ENCODE measurements at regions not wholly inside any gene's neighbourhood (a gene's known extent, or its start where the extent isn't known, plus 50 kb on each side); places are given as distances from the start of the nearest gene placed in this dataset.

- Histone ChIP-seq H3K36me3 (no peaks in the 10 kb centered on the region), H3K27ac (no peak overlapping the region), H3K27me3 (no peaks in the 10 kb centered on the region), H3K9me3 (no peaks in the 10 kb centered on the region), H3K4me3 (no peak overlapping the region), H3K4me1 (peaks cover 0 to 6% (median 0%) of the 10 kb centered on the region in 4 donors)
- no peak for TF ChIP-seq POLR2A (IDR thresholded peaks at IDR 0.05)
- TF ChIP-seq CTCF (IDR thresholded peaks at IDR 0.05) = no peak
- no peak for TF ChIP-seq EP300 (IDR thresholded peaks at IDR 0.05)
- 73 to 80% methylated on average over 2 of the region's 2 CpGs for WGBS, 2 donors
- no peak for DNase-seq (ENCODE audit: low spot score in 2 of 2)
Measured at GRCh38 chr10:78715435-78715834, 353.3 kb upstream of the ZMIZ1 start.

- no peak for TF ChIP-seq EP300 (IDR thresholded peaks at IDR 0.05)
- TF ChIP-seq POLR2A (IDR thresholded peaks at IDR 0.05) = no peak
- TF ChIP-seq CTCF (IDR thresholded peaks at IDR 0.05) = no peak
- no peak overlapping the region for H3K27ac ChIP-seq
- H3K36me3 ChIP-seq = no peaks in the 10 kb centered on the region
- peaks cover 0 to 6% (median 0%) of the 10 kb centered on the region in 4 donors for H3K4me1 ChIP-seq
- H3K4me3 ChIP-seq = no peak overlapping the region
- no peaks in the 10 kb centered on the region for H3K27me3 ChIP-seq
- no peak for DNase-seq (ENCODE audit: low spot score in 2 of 2)
- H3K9me3 ChIP-seq = no peaks in the 10 kb centered on the region
- 83 to 90% methylated on average over 6 of the region's 6 CpGs for WGBS, 2 donors
Measured at GRCh38 chr10:78716043-78716660, 352.6 kb upstream of the ZMIZ1 start.

GRCh38 chr10:78717200-78717599 lies 351.6 kb upstream of the ZMIZ1 start:
- Histone ChIP-seq H3K36me3 (no peaks in the 10 kb centered on the region), H3K4me3 (no peak overlapping the region), H3K27me3 (no peaks in the 10 kb centered on the region), H3K4me1 (peaks cover 0 to 6% (median 0%) of the 10 kb centered on the region in 4 donors), H3K27ac (no peak overlapping the region), H3K9me3 (no peaks in the 10 kb centered on the region)
- no peak for DNase-seq (ENCODE audit: low spot score in 2 of 2)
- WGBS, 2 donors = 44 to 55% methylated on average over 5 of the region's 5 CpGs
- TF ChIP-seq EP300 (IDR thresholded peaks at IDR 0.05) (no peak), POLR2A (IDR thresholded peaks at IDR 0.05) (no peak), CTCF (IDR thresholded peaks at IDR 0.05) (no peak)

- no peaks in the 10 kb centered on the region for H3K9me3 ChIP-seq
- no peak for TF ChIP-seq EP300 (IDR thresholded peaks at IDR 0.05)
- no peak for TF ChIP-seq POLR2A (IDR thresholded peaks at IDR 0.05)
- TF ChIP-seq CTCF (IDR thresholded peaks at IDR 0.05) = no peak
- H3K27me3 ChIP-seq = no peaks in the 10 kb centered on the region
- 74 to 79% methylated on average over 2 of the region's 2 CpGs for WGBS, 2 donors
- H3K4me1 ChIP-seq = peaks cover 0 to 6% (median 0%) of the 10 kb centered on the region in 4 donors
- no peak for DNase-seq (ENCODE audit: low spot score in 2 of 2)
- no peaks in the 10 kb centered on the region for H3K36me3 ChIP-seq
- H3K4me3 ChIP-seq = no peak overlapping the region
- no peak overlapping the region for H3K27ac ChIP-seq
Measured at GRCh38 chr10:78718032-78718572, 350.7 kb upstream of the ZMIZ1 start.

GRCh38 chr10:78719276-78719675 lies 349.5 kb upstream of the ZMIZ1 start:
- H3K9me3 ChIP-seq = no peaks in the 10 kb centered on the region
- TF ChIP-seq POLR2A (IDR thresholded peaks at IDR 0.05) = no peak
- TF ChIP-seq EP300 (IDR thresholded peaks at IDR 0.05) = no peak
- TF ChIP-seq CTCF (IDR thresholded peaks at IDR 0.05) = no peak
- WGBS, 2 donors = 87 to 92% methylated on average over 10 of the region's 10 CpGs
- H3K4me3 ChIP-seq = no peak overlapping the region
- H3K4me1 ChIP-seq = peaks cover 0 to 6% (median 0%) of the 10 kb centered on the region in 4 donors
- no peak overlapping the region for H3K27ac ChIP-seq
- no peaks in the 10 kb centered on the region for H3K36me3 ChIP-seq
- no peaks in the 10 kb centered on the region for H3K27me3 ChIP-seq
- no peak for DNase-seq (ENCODE audit: low spot score in 2 of 2)

Measured in tibial nerve (tissue), 4 donors.